ENCODE measurements at regions not wholly inside any gene's neighbourhood (a gene's known extent, or its start where the extent isn't known, plus 50 kb on each side); places are given as distances from the start of the nearest gene placed in this dataset.

- TF ChIP-seq JUND (IDR thresholded peaks at IDR 0.05; ENCODE audit: low read depth): no peak
- DNase-seq (ENCODE audit: low read depth in 1 of 2, low spot score in 1 of 2): no peak
- in situ Hi-C loops (cut with HindIII; ENCODE audit: low pct_unique_long_range_greater_than_20kb, low sequenced_read_pairs): no loop called here
Measured at GRCh38 chr2:15764683-15765011, 173.0 kb downstream of the DDX1 start.

- no peak for TF ChIP-seq JUND (IDR thresholded peaks at IDR 0.05; ENCODE audit: low read depth)
Measured at GRCh38 chr2:15765211-15765610, 173.5 kb downstream of the DDX1 start.

GRCh38 chr2:15765686-15766302, 174.1 kb downstream of the DDX1 start:
- in situ Hi-C loops (cut with HindIII; ENCODE audit: low pct_unique_long_range_greater_than_20kb, low sequenced_read_pairs): no loop called here
- DNase-seq (ENCODE audit: low read depth in 1 of 2, low spot score in 1 of 2): no peak
- TF ChIP-seq JUND (IDR thresholded peaks at IDR 0.05; ENCODE audit: low read depth): no peak

More at GRCh38 chr2:15765211-15765610, 173.5 kb downstream of the DDX1 start:
- no peak for DNase-seq (ENCODE audit: low read depth in 1 of 2, low spot score in 1 of 2)
- in situ Hi-C loops (cut with HindIII; ENCODE audit: low pct_unique_long_range_greater_than_20kb, low sequenced_read_pairs): no loop called here

- in situ Hi-C loops (cut with HindIII; ENCODE audit: low pct_unique_long_range_greater_than_20kb, low sequenced_read_pairs): no loop called here
- TF ChIP-seq JUND (IDR thresholded peaks at IDR 0.05; ENCODE audit: low read depth): no peak
- no peak for DNase-seq (ENCODE audit: low read depth in 1 of 2, low spot score in 1 of 2)
Measured at GRCh38 chr2:15766303-15766861, 174.0 kb upstream of the MYCN start.

GRCh38 chr2:15766911-15767597, 173.3 kb upstream of the MYCN start:
- no peak for DNase-seq (ENCODE audit: low read depth in 1 of 2, low spot score in 1 of 2)
- in situ Hi-C loops (cut with HindIII; ENCODE audit: low pct_unique_long_range_greater_than_20kb, low sequenced_read_pairs): no loop called here
- no peak for TF ChIP-seq JUND (IDR thresholded peaks at IDR 0.05; ENCODE audit: low read depth)

- no peak for TF ChIP-seq JUND (IDR thresholded peaks at IDR 0.05; ENCODE audit: low read depth)
- no peak for DNase-seq (ENCODE audit: low read depth in 1 of 2, low spot score in 1 of 2)
- in situ Hi-C loops (cut with HindIII; ENCODE audit: low pct_unique_long_range_greater_than_20kb, low sequenced_read_pairs): no loop called here
Measured at GRCh38 chr2:15767679-15768078, 172.7 kb upstream of the MYCN start.

GRCh38 chr2:15768142-15768541, 172.2 kb upstream of the MYCN start:
- TF ChIP-seq JUND (IDR thresholded peaks at IDR 0.05; ENCODE audit: low read depth): no peak
- in situ Hi-C loops (cut with HindIII; ENCODE audit: low pct_unique_long_range_greater_than_20kb, low sequenced_read_pairs): no loop called here
- DNase-seq (ENCODE audit: low read depth in 1 of 2, low spot score in 1 of 2): no peak

GRCh38 chr2:15768615-15769014, 171.7 kb upstream of the MYCN start:
- TF ChIP-seq JUND (IDR thresholded peaks at IDR 0.05; ENCODE audit: low read depth): no peak
- in situ Hi-C loops (cut with HindIII; ENCODE audit: low pct_unique_long_range_greater_than_20kb, low sequenced_read_pairs): no loop called here
- DNase-seq (ENCODE audit: low read depth in 1 of 2, low spot score in 1 of 2): no peak

- in situ Hi-C loops (cut with HindIII; ENCODE audit: low pct_unique_long_range_greater_than_20kb, low sequenced_read_pairs): no loop called here
Measured at GRCh38 chr2:15769235-15769634, 171.1 kb upstream of the MYCN start.

GRCh38 chr2:15769676-15770547, 170.4 kb upstream of the MYCN start:
- in situ Hi-C loops (cut with HindIII; ENCODE audit: low pct_unique_long_range_greater_than_20kb, low sequenced_read_pairs): no loop called here
- no peak for DNase-seq (ENCODE audit: low read depth in 1 of 2, low spot score in 1 of 2)
- TF ChIP-seq JUND (IDR thresholded peaks at IDR 0.05; ENCODE audit: low read depth): no peak

More at GRCh38 chr2:15769235-15769634, 171.1 kb upstream of the MYCN start:
- DNase-seq (ENCODE audit: low read depth in 1 of 2, low spot score in 1 of 2): no peak
- no peak for TF ChIP-seq JUND (IDR thresholded peaks at IDR 0.05; ENCODE audit: low read depth)

GRCh38 chr2:15770606-15771005, 169.7 kb upstream of the MYCN start:
- no peak for TF ChIP-seq JUND (IDR thresholded peaks at IDR 0.05; ENCODE audit: low read depth)
- no peak for DNase-seq (ENCODE audit: low read depth in 1 of 2, low spot score in 1 of 2)
- in situ Hi-C loops (cut with HindIII; ENCODE audit: low pct_unique_long_range_greater_than_20kb, low sequenced_read_pairs): no loop called here

- no peak for TF ChIP-seq JUND (IDR thresholded peaks at IDR 0.05; ENCODE audit: low read depth)
- in situ Hi-C loops (cut with HindIII; ENCODE audit: low pct_unique_long_range_greater_than_20kb, low sequenced_read_pairs): no loop called here
Measured at GRCh38 chr2:15771124-15771523, 169.2 kb upstream of the MYCN start.

More at GRCh38 chr2:15771124-15771523, 169.2 kb upstream of the MYCN start:
- no peak for DNase-seq (ENCODE audit: low read depth in 1 of 2, low spot score in 1 of 2)

All from T47D (cell line).